K562 (cell line): ENCODE measurements at regions not wholly inside any gene's neighbourhood (a gene's known extent, or its start where the extent isn't known, plus 50 kb on each side); places are given as distances from the start of the nearest gene placed in this dataset.

Source experiments
- ATAC-seq: fragments of 200-7000 bp; cut with Tn5 transposase; 3 replicates; pipeline ENCODE4 v1.9.1; 2020; ENCODE audit warnings: moderate library complexity
- BruUV-seq: library from RNA; stranded (reverse); fragments of 400-500 nt; replicated peaks from 2 replicates; lab custom pipeline; 2021; lab: Mats Ljungman, UMichigan
- CTCF ChIA-PET: fragments of 300-600 bp; formaldehyde crosslinking; extraction: SDS; loops from one replicate; lab custom pipeline; 2021; ENCODE audit warnings: low intra/inter-chr PET ratio; lab: Yijun Ruan, JAX
- POLR2A ChIA-PET: fragments of 300-600, 350-650 bp; sonication (Branson Sonifier 250); formaldehyde crosslinking; extraction: SDS; loops from one replicate; lab custom pipeline; 2021; ENCODE audit warnings: antibody characterized with exemption, inconsistent platforms; lab: Yijun Ruan, JAX
- DNase-seq, 4 experiments: peaks; one replicate each; pipeline versions ENCODE4 v3.0.0 to v3.0.0-alpha.2; 2011 to 2018; ENCODE audit warnings: low spot score in 3 of 4, mixed read lengths in 3 of 4; ENCODE audit errors: extremely low read depth in 1 of 4
- FAIRE-seq: peaks from 2 replicates; lab custom pipeline; 2011; peaks lifted over from hg19 to GRCh38; lab: Jason Lieb, UNC
- H2AFZ ChIP-seq: 2 replicates; pipeline ENCODE4 v1.6.0; 2011; ENCODE audit warnings: low read depth, low read length, control low read depth, inconsistent platforms
- H3K27ac ChIP-seq: fragments of 200-600 bp; 3 replicates; pipeline ENCODE4 v1.8.0; 2011; ENCODE audit warnings: low read depth, mild to moderate bottlenecking, control low read depth, inconsistent platforms, low read length, moderate library complexity, mixed read lengths; ENCODE audit errors: extremely low read depth
- H3K27me3 ChIP-seq, 2 experiments: fragments of 300-600 bp in 1 of 2; 2 replicates in 1 of 2; 3 replicates in 1 of 2; pipeline versions ENCODE4 v1.6.0 to v1.8.0; 2011; ENCODE audit warnings: inconsistent platforms in 2 of 2, low read length in 2 of 2, mild to moderate bottlenecking in 1 of 2, mixed read lengths in 1 of 2, moderate library complexity in 1 of 2; ENCODE audit not compliant: control insufficient read depth in 2 of 2, insufficient read depth in 2 of 2
- H3K36me3 ChIP-seq: fragments of 300-600 bp; 3 replicates; pipeline ENCODE4 v1.8.0; 2011; ENCODE audit warnings: mild to moderate bottlenecking, low read length, inconsistent platforms; ENCODE audit not compliant: control insufficient read depth, insufficient read depth
- H3K4me1 ChIP-seq, 2 experiments: fragments of 200-600 bp in 1 of 2; replicated peaks in 1 of 2; 2 replicates in 1 of 2; 3 replicates in 1 of 2; pipeline versions ENCODE4 v1.5.1 to v1.8.0; 2011; ENCODE audit warnings: inconsistent platforms in 2 of 2, low read length in 2 of 2, mild to moderate bottlenecking in 1 of 2, mixed read lengths in 1 of 2, moderate library complexity in 1 of 2; ENCODE audit not compliant: control insufficient read depth in 2 of 2, insufficient read depth in 2 of 2
- H3K4me2 ChIP-seq: 2 replicates; pipeline ENCODE4 v1.6.1; 2011; ENCODE audit warnings: low read length, control low read depth, inconsistent platforms, mixed read lengths; ENCODE audit not compliant: insufficient read depth
- H3K4me3 ChIP-seq: fragments of 200-600 bp; sonication (generic), shearing (Covaris generic); 2 replicates; pipeline ENCODE4 v1.5.1; 2016; ENCODE audit warnings: control low read depth, inconsistent platforms
- H3K79me2 ChIP-seq: fragments of 200-600 bp; 3 replicates; pipeline ENCODE4 v1.8.0; 2011; ENCODE audit warnings: low read length, inconsistent platforms; ENCODE audit not compliant: control insufficient read depth, insufficient read depth
- H3K9ac ChIP-seq, 2 experiments: 2 replicates each; pipeline versions ENCODE4 v1.6.0 to v1.6.1; 2011; ENCODE audit warnings: low read depth in 2 of 2, low read length in 2 of 2, control low read depth in 1 of 2, inconsistent platforms in 1 of 2, mild to moderate bottlenecking in 1 of 2, mixed read lengths in 1 of 2; ENCODE audit not compliant: insufficient read depth in 1 of 2
- H3K9me1 ChIP-seq: one replicate; pipeline ENCODE4 v1.6.0; 2011; ENCODE audit warnings: inconsistent platforms, mild to moderate bottlenecking, low read length, moderate library complexity; ENCODE audit not compliant: control insufficient read depth, insufficient read depth
- H3K9me3 ChIP-seq: replicated peaks from 2 replicates; pipeline ENCODE4 v1.5.1; 2011; ENCODE audit warnings: low read depth, low read length, inconsistent platforms; ENCODE audit not compliant: control insufficient read depth, insufficient read depth
- H4K20me1 ChIP-seq: replicated peaks from 2 replicates; pipeline ENCODE4 v1.6.1; 2011; ENCODE audit warnings: low read length, inconsistent platforms, mixed read lengths; ENCODE audit not compliant: control insufficient read depth, insufficient read depth
- CBX2 ChIP-seq: fragments of 200-600 bp; sonication (generic); IDR thresholded peaks from one replicate; pipeline ENCODE4 v1.6.1; 2012; ENCODE audit warnings: mild to moderate bottlenecking, low read length, inconsistent platforms; ENCODE audit not compliant: insufficient read depth, poor library complexity, severe bottlenecking
- FOXJ3 ChIP-seq: sonication (generic); formaldehyde crosslinking; IDR thresholded peaks from 2 replicates; pipeline ENCODE4 v1.4.0; 2020; ENCODE audit warnings: mild to moderate bottlenecking, missing genetic modification reagents
- HDAC1 ChIP-seq, 2 experiments: fragments of 450-650 bp; IDR thresholded peaks; 2 replicates each; pipeline ENCODE4 v1.6.1; 2016 to 2017; ENCODE audit warnings: inconsistent platforms in 1 of 2, mild to moderate bottlenecking in 1 of 2, moderate library complexity in 1 of 2
- HNRNPUL1 ChIP-seq: fragments of 200-400 bp; formaldehyde crosslinking; IDR thresholded peaks from 2 replicates; pipeline ENCODE4 v1.6.1; 2017; ENCODE audit warnings: low read length
- NR3C1 ChIP-seq: sonication (generic); formaldehyde crosslinking; IDR thresholded peaks from 2 replicates; pipeline ENCODE4 v1.8.1; 2022; ENCODE audit warnings: missing genetic modification reagents
- SIN3A ChIP-seq, 2 experiments: fragments of 150-350 bp in 1 of 2; IDR thresholded peaks; 2 replicates each; pipeline ENCODE4 v1.6.1; 2011 to 2016; ENCODE audit warnings: borderline replicate concordance in 2 of 2, low read depth in 2 of 2, low read length in 2 of 2, mild to moderate bottlenecking in 2 of 2, moderate library complexity in 2 of 2; ENCODE audit not compliant: control insufficient read depth in 1 of 2
- SIRT6 ChIP-seq: IDR thresholded peaks from one replicate; pipeline ENCODE4 v1.6.1; 2012; ENCODE audit warnings: low read depth, mild to moderate bottlenecking, control low read depth, inconsistent platforms, low read length, moderate library complexity
- SMAD2 ChIP-seq: fragments of 150-350 bp; IDR thresholded peaks from 2 replicates; pipeline ENCODE4 v1.6.1; 2014; ENCODE audit warnings: low read depth, mild to moderate bottlenecking, low read length
- SREBF1 ChIP-seq: fragments of 150-350 bp; IDR thresholded peaks from 2 replicates; pipeline ENCODE4 v1.6.1; 2014; ENCODE audit warnings: antibody characterized with exemption, low read depth, low read length, borderline replicate concordance
- THRAP3 ChIP-seq: fragments of 450-650 bp; IDR thresholded peaks from 2 replicates; pipeline ENCODE4 v1.6.1; 2016; ENCODE audit warnings: mild to moderate bottlenecking, inconsistent platforms, borderline replicate concordance
- ZNF197 ChIP-seq: fragments of 200-800 bp; sonication (Bioruptor generic); IDR thresholded peaks from 2 replicates; pipeline ENCODE4 v1.6.1; 2016; ENCODE audit warnings: low read depth, missing genetic modification characterization, missing compliant biosample characterization
- ZNF778 ChIP-seq: fragments of 450-650 bp; formaldehyde crosslinking; IDR thresholded peaks from 2 replicates; pipeline ENCODE4 v1.4.0; 2020; ENCODE audit warnings: mild to moderate bottlenecking, moderate library complexity
- ZNF780A ChIP-seq: fragments of 250-450 bp; sonication (Bioruptor Pico); IDR thresholded peaks from 2 replicates; pipeline ENCODE4 v1.5.0; 2021; ENCODE audit warnings: mild to moderate bottlenecking
- WGBS: fragments of 100-300 bp; shearing (Covaris generic); methylation state at CpG from one replicate; pipeline ENCODE4 v1.1.6; 2016; ENCODE audit warnings: low coverage, mixed read lengths; ENCODE audit not compliant: insufficient coverage; ENCODE audit errors: missing lambda C conversion rate; 5-methylcytosine and 5-hydroxymethylcytosine counted together
- in situ Hi-C: fragments of 300-500 bp; cut with MboI; formaldehyde crosslinking; loops from 4 replicates; pipeline ENCODE4 v1.15.0; 2018; ENCODE audit warnings: inconsistent platforms, mixed read lengths
- intact Hi-C: fragments of 100-400 bp; cut with micrococcal nuclease; formaldehyde crosslinking; loops from 2 replicates; pipeline ENCODE4 v1.14.2; 2022
- TF ChIP-seq, protein P1 (sequence below), 2 experiments: IDR thresholded peaks in 1 of 2; conservative IDR thresholded peaks in 1 of 2; 2 replicates each; pipeline ENCODE4 v1.6.1; 2016; ENCODE audit warnings: low read depth in 2 of 2, mild to moderate bottlenecking in 1 of 2, missing compliant biosample characterization in 1 of 2, missing genetic modification characterization in 1 of 2, moderate library complexity in 1 of 2
- TF ChIP-seq, protein P2 (sequence below): fragments of 200-800 bp; sonication (Bioruptor generic); IDR thresholded peaks from 2 replicates; pipeline ENCODE4 v1.6.1; 2017; ENCODE audit warnings: missing genetic modification characterization, missing compliant biosample characterization
- TF ChIP-seq, protein P3 (sequence below): fragments of 250-450 bp; sonication (Bioruptor Pico); IDR thresholded peaks from 2 replicates; pipeline ENCODE4 v1.5.0; 2020; ENCODE audit warnings: mild to moderate bottlenecking, borderline replicate concordance

DNA sequence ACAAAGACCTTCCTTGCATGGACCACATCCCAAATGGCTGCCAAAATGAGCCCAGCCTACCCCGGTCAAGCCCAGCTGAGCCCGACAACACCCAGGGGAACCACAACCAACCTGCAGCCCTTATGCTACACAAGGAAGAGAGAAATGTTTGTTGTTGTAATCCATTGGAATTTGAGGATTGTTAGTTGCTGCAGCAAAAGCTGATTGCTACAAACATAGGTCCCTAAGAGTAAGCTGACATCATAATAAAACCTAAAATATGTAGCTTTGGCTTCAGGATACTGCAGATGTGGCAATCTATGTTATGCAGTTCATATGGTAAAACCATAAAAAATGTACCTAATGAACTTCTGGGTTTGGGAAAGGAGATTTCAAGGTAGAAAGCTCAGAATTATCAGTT is 65.5 kb upstream of the DNAH14 start:
- CTCF ChIA-PET = no interaction called here
- POLR2A ChIA-PET = no interaction called here
- no peak for DNase-seq
- Histone ChIP-seq H3K27me3 (no peaks in the 10 kb centered on the region; a peak in 1 of 5 replicates), H3K4me3 (no peak overlapping the region), H3K9ac (no peak overlapping the region), H3K4me2 (no peak overlapping the region), H3K27ac (no peak overlapping the region), H4K20me1 (no peaks in the 10 kb centered on the region), H3K79me2 (no peaks in the 10 kb centered on the region), H2AFZ (no peak overlapping the region), H3K36me3 (no peaks in the 10 kb centered on the region), H3K9me3 (no peaks in the 10 kb centered on the region), H3K9me1 (no peaks in the 10 kb centered on the region), H3K4me1 (no peaks in the 10 kb centered on the region)
- 0% methylated on average over 2 of the region's 2 CpGs for WGBS
- in situ Hi-C loops = no loop called here
- intact Hi-C loops = no loop called here
- BruUV-seq = no TSS peak
- ATAC-seq = no peak
- no peak for FAIRE-seq
- TF ChIP-seq, protein P1, sequence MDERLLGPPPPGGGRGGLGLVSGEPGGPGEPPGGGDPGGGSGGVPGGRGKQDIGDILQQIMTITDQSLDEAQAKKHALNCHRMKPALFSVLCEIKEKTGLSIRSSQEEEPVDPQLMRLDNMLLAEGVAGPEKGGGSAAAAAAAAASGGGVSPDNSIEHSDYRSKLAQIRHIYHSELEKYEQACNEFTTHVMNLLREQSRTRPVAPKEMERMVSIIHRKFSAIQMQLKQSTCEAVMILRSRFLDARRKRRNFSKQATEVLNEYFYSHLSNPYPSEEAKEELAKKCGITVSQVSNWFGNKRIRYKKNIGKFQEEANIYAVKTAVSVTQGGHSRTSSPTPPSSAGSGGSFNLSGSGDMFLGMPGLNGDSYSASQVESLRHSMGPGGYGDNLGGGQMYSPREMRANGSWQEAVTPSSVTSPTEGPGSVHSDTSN (CRISPR knock-in tag; IDR thresholded peaks at IDR 0.05; ENCODE audit: low read depth) = no peak
- TF ChIP-seq, protein P1 (tag; conservative IDR thresholded peaks at IDR 0.05; ENCODE audit: low read depth) = no peak
- TF ChIP-seq FOXJ3 (CRISPR knock-in tag) = no peak
- TF ChIP-seq NR3C1 (CRISPR knock-in tag) = no peak
- TF ChIP-seq THRAP3 = no peak
- no peak for TF ChIP-seq SIN3A (IDR thresholded peaks at IDR 0.05; ENCODE audit: borderline replicate concordance in 2 of 2, control insufficient read depth in 1 of 2, low read depth in 2 of 2, low read length in 2 of 2)
- TF ChIP-seq ZNF780A (CRISPR knock-in tag) = no peak
- TF ChIP-seq ZNF778 (CRISPR knock-in tag) = no peak
- TF ChIP-seq ZNF197 (CRISPR knock-in tag) = no peak
- no peak for TF ChIP-seq SIRT6
- no peak for TF ChIP-seq CBX2
- TF ChIP-seq, protein P2, sequence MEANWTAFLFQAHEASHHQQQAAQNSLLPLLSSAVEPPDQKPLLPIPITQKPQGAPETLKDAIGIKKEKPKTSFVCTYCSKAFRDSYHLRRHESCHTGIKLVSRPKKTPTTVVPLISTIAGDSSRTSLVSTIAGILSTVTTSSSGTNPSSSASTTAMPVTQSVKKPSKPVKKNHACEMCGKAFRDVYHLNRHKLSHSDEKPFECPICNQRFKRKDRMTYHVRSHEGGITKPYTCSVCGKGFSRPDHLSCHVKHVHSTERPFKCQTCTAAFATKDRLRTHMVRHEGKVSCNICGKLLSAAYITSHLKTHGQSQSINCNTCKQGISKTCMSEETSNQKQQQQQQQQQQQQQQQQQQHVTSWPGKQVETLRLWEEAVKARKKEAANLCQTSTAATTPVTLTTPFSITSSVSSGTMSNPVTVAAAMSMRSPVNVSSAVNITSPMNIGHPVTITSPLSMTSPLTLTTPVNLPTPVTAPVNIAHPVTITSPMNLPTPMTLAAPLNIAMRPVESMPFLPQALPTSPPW (CRISPR knock-in tag) = no peak
- TF ChIP-seq SMAD2 = no peak
- TF ChIP-seq HDAC1 (IDR thresholded peaks at IDR 0.05) = no peak
- TF ChIP-seq, protein P3, sequence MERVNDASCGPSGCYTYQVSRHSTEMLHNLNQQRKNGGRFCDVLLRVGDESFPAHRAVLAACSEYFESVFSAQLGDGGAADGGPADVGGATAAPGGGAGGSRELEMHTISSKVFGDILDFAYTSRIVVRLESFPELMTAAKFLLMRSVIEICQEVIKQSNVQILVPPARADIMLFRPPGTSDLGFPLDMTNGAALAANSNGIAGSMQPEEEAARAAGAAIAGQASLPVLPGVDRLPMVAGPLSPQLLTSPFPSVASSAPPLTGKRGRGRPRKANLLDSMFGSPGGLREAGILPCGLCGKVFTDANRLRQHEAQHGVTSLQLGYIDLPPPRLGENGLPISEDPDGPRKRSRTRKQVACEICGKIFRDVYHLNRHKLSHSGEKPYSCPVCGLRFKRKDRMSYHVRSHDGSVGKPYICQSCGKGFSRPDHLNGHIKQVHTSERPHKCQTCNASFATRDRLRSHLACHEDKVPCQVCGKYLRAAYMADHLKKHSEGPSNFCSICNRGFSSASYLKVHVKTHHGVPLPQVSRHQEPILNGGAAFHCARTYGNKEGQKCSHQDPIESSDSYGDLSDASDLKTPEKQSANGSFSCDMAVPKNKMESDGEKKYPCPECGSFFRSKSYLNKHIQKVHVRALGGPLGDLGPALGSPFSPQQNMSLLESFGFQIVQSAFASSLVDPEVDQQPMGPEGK (CRISPR knock-in tag) = no peak
- TF ChIP-seq HNRNPUL1 = no peak
- no peak for TF ChIP-seq SREBF1
